ENCODE measurements at regions not wholly inside any gene's neighbourhood (a gene's known extent, or its start where the extent isn't known, plus 50 kb on each side); places are given as distances from the start of the nearest gene placed in this dataset.

DNA sequence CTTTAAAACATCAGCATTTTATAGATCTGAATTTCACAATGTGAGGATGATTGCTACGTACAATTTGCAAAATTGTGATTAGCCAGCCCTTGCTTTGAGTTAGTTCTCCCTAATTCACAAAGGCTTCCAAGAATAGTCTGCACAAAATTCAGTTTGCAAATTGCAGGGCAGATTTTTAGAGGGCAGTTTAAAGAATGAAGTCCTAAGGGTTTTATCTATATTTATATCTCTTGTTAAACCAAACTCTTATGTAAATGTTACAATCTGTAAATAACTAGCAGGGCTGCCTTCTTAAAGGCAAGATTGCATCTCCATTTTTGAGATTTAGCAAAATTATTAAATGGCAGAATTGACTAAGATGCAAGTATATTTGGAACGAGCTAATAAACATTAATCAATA is 52.8 kb upstream of the ZNF536 start:
- TF ChIP-seq ZFX (IDR thresholded peaks at IDR 0.05; ENCODE audit: borderline replicate concordance): no peak
- TF ChIP-seq, protein P1, sequence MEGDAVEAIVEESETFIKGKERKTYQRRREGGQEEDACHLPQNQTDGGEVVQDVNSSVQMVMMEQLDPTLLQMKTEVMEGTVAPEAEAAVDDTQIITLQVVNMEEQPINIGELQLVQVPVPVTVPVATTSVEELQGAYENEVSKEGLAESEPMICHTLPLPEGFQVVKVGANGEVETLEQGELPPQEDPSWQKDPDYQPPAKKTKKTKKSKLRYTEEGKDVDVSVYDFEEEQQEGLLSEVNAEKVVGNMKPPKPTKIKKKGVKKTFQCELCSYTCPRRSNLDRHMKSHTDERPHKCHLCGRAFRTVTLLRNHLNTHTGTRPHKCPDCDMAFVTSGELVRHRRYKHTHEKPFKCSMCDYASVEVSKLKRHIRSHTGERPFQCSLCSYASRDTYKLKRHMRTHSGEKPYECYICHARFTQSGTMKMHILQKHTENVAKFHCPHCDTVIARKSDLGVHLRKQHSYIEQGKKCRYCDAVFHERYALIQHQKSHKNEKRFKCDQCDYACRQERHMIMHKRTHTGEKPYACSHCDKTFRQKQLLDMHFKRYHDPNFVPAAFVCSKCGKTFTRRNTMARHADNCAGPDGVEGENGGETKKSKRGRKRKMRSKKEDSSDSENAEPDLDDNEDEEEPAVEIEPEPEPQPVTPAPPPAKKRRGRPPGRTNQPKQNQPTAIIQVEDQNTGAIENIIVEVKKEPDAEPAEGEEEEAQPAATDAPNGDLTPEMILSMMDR (IDR thresholded peaks at IDR 0.05): no peak
- H3K27ac ChIP-seq: no peak overlapping the region

DNA sequence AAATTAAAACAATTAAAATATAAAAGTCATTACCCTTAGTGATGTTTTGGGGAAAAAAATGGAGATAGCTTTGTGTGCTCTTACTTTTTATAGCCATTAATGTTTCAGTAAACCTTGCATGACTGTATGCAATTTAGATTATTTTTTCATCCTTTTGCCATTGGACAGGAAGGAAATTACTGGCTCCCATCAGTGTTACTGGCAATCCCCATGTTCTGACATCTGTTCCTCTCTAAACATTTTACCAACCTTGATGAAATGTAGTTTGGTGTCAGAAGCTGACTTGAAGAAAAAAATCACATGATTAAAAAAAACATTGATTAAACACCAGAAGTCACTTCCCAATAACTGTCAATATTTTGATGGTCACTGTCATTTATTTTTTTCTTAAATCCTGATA is 52.3 kb upstream of the ZNF536 start:
- TF ChIP-seq, protein P1 (IDR thresholded peaks at IDR 0.05): no peak
- TF ChIP-seq ZFX (IDR thresholded peaks at IDR 0.05; ENCODE audit: borderline replicate concordance): no peak
- H3K27ac ChIP-seq: no peak overlapping the region

DNA sequence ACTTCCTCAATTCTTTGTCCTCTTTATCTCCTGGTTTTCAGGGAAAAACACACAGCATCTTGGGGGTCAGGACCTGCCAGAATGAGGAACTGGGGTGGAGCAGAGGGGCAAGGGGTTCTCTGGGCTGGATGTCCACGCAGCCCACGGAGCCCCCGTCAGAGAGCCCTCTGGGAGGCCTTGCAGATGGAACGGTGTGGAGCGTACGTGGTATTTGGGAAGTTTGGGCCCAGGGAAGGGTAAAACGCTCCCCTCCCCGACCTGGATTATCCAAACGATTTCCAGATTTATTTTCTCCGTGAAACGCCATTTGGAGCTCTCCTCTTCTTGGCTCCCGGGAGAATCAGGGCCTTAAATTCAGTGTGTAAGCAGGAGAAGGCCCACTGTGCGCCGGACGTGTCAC is 51.7 kb upstream of the ZNF536 start:
- no peak overlapping the region for H3K27ac ChIP-seq
- no peak for TF ChIP-seq ZFX (IDR thresholded peaks at IDR 0.05; ENCODE audit: borderline replicate concordance)
- TF ChIP-seq, protein P1 (IDR thresholded peaks at IDR 0.05): no peak

DNA sequence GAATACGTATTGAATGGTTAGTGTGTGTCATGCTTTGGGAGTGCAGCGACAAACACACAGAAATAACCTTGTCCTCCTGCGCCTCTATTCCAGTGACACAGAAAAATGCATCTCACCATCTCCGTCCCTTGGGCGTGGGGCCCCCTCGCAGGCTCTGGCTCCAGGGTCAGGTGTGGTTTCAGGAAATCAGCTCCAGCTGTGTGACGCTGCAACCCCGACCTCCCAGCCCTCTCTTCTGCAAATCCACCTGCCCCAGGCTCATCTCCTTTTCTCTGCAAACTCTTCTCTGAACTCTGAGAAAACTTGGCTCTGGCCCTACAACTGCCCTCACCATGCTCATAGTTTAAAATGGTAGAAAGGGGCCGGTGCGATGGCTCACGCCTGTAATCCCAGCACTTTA is 51.3 kb upstream of the ZNF536 start:
- no peak overlapping the region for H3K27ac ChIP-seq
- TF ChIP-seq ZFX (IDR thresholded peaks at IDR 0.05; ENCODE audit: borderline replicate concordance): no peak
- TF ChIP-seq, protein P1 (IDR thresholded peaks at IDR 0.05): no peak
